ENCODE measurements at regions not wholly inside any gene's neighbourhood (a gene's known extent, or its start where the extent isn't known, plus 50 kb on each side); places are given as distances from the start of the nearest gene placed in this dataset.

- TF ChIP-seq, protein P1, sequence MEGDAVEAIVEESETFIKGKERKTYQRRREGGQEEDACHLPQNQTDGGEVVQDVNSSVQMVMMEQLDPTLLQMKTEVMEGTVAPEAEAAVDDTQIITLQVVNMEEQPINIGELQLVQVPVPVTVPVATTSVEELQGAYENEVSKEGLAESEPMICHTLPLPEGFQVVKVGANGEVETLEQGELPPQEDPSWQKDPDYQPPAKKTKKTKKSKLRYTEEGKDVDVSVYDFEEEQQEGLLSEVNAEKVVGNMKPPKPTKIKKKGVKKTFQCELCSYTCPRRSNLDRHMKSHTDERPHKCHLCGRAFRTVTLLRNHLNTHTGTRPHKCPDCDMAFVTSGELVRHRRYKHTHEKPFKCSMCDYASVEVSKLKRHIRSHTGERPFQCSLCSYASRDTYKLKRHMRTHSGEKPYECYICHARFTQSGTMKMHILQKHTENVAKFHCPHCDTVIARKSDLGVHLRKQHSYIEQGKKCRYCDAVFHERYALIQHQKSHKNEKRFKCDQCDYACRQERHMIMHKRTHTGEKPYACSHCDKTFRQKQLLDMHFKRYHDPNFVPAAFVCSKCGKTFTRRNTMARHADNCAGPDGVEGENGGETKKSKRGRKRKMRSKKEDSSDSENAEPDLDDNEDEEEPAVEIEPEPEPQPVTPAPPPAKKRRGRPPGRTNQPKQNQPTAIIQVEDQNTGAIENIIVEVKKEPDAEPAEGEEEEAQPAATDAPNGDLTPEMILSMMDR (IDR thresholded peaks at IDR 0.05) = no peak
- TF ChIP-seq EZH2 (IDR thresholded peaks at IDR 0.05) = no peak
Measured at GRCh38 chr4:174055344-174055743, 228.1 kb downstream of the FBXO8 start.
